Prostate gland (tissue), 2 donors: ENCODE measurements at regions not wholly inside any gene's neighbourhood (a gene's known extent, or its start where the extent isn't known, plus 50 kb on each side); places are given as distances from the start of the nearest gene placed in this dataset.

Experiments used
- DNase-seq: peaks from one replicate; pipeline ENCODE4 v3.0.0-alpha.2; 2019; ENCODE audit warnings: low spot score
- H3K27ac ChIP-seq, 2 donors: fragments of 200-600 bp; sonication (generic); 2 replicates each; pipeline ENCODE4 v1.5.1; 2017 to 2019
- H3K27me3 ChIP-seq: fragments of 200-600 bp; sonication (generic); replicated peaks from 2 replicates; pipeline ENCODE4 v1.5.1; 2019; ENCODE audit not compliant: insufficient read depth
- H3K36me3 ChIP-seq, 2 donors: fragments of 200-600 bp; sonication (generic); 1 replicate in 1 of 2; 2 replicates in 1 of 2; pipeline versions ENCODE4 v1.5.1 to v1.8.1; 2017 to 2019
- H3K4me1 ChIP-seq: fragments of 200-600 bp; sonication (generic); replicated peaks from 2 replicates; pipeline ENCODE4 v1.5.1; 2019
- H3K4me3 ChIP-seq, 2 donors: fragments of 200-600 bp; sonication (generic); 2 replicates each; pipeline ENCODE4 v1.5.1; 2017 to 2019
- H3K9me3 ChIP-seq: fragments of 200-600 bp; sonication (generic); 2 replicates; pipeline ENCODE4 v1.5.1; 2017
- CTCF ChIP-seq, 4 experiments: fragments of 200-600 bp in 2 of 4; fragments of 450-650 bp in 2 of 4; sonication (generic) in 2 of 4; IDR thresholded peaks; 1 replicate in 3 of 4; 2 replicates in 1 of 4; pipeline ENCODE4 v1.5.1; 2016 to 2019; ENCODE audit warnings: antibody characterized with exemption in 4 of 4, mild to moderate bottlenecking in 2 of 4, moderate library complexity in 2 of 4
- POLR2A ChIP-seq: fragments of 450-650 bp; IDR thresholded peaks from one replicate; pipeline ENCODE4 v1.6.1; 2016; ENCODE audit warnings: antibody characterized with exemption, mild to moderate bottlenecking
- POLR2AphosphoS5 ChIP-seq: sonication (generic); formaldehyde crosslinking; IDR thresholded peaks from one replicate; pipeline ENCODE4 v1.6.1; 2017; ENCODE audit warnings: antibody characterized with exemption
- WGBS: methylation state at CpG from one replicate; pipeline ENCODE4 v1.1.5; 2018; 5-methylcytosine and 5-hydroxymethylcytosine counted together
- intact Hi-C: fragments of 100-400 bp; cut with DNase I; formaldehyde crosslinking; loops from one replicate; pipeline ENCODE4 v1.14.2; 2022

- Histone ChIP-seq H3K4me1 (no peaks in the 10 kb centered on the region), H3K27ac (no peak overlapping the region), H3K4me3 (no peak overlapping the region), H3K36me3 (no peaks in the 10 kb centered on the region), H3K27me3 (no peaks in the 10 kb centered on the region), H3K9me3 (no peaks in the 10 kb centered on the region)
- no peak for DNase-seq
- intact Hi-C loops: no loop called here
- no peak for TF ChIP-seq POLR2A
- TF ChIP-seq CTCF (IDR thresholded peaks at IDR 0.05): no peak
- no peak for TF ChIP-seq POLR2AphosphoS5
- 66% methylated on average over 2 of the region's 2 CpGs for WGBS
These were observed 1292.0 kb downstream of the XPNPEP1 start for GRCh38 chr10:108631332-108631731.

GRCh38 chr10:108629834-108630233, 1293.5 kb downstream of the XPNPEP1 start:
- intact Hi-C loops: no loop called here
- DNase-seq: no peak
- H3K36me3 ChIP-seq: no peaks in the 10 kb centered on the region

GRCh38 chr10:108624052-108624451, 1299.3 kb downstream of the XPNPEP1 start:
- no peaks in the 10 kb centered on the region for H3K4me1 ChIP-seq
- 96% methylated on average over 1 of the region's 1 CpG for WGBS
- no peak overlapping the region for H3K4me3 ChIP-seq
- DNase-seq: no peak
- H3K27me3 ChIP-seq: no peaks in the 10 kb centered on the region
- TF ChIP-seq POLR2A (no peak), POLR2AphosphoS5 (no peak), CTCF (IDR thresholded peaks at IDR 0.05) (no peak)
- no peak overlapping the region for H3K27ac ChIP-seq
- H3K9me3 ChIP-seq: no peaks in the 10 kb centered on the region
- intact Hi-C loops: no loop called here
- no peaks in the 10 kb centered on the region for H3K36me3 ChIP-seq

More at GRCh38 chr10:108629834-108630233, 1293.5 kb downstream of the XPNPEP1 start:
- Histone ChIP-seq H3K4me1 (no peaks in the 10 kb centered on the region), H3K9me3 (no peaks in the 10 kb centered on the region), H3K27me3 (no peaks in the 10 kb centered on the region), H3K4me3 (no peak overlapping the region), H3K27ac (no peak overlapping the region)
- TF ChIP-seq CTCF (IDR thresholded peaks at IDR 0.05): no peak
- no peak for TF ChIP-seq POLR2A
- no peak for TF ChIP-seq POLR2AphosphoS5
- 48% methylated on average over 3 of the region's 3 CpGs for WGBS

DNA sequence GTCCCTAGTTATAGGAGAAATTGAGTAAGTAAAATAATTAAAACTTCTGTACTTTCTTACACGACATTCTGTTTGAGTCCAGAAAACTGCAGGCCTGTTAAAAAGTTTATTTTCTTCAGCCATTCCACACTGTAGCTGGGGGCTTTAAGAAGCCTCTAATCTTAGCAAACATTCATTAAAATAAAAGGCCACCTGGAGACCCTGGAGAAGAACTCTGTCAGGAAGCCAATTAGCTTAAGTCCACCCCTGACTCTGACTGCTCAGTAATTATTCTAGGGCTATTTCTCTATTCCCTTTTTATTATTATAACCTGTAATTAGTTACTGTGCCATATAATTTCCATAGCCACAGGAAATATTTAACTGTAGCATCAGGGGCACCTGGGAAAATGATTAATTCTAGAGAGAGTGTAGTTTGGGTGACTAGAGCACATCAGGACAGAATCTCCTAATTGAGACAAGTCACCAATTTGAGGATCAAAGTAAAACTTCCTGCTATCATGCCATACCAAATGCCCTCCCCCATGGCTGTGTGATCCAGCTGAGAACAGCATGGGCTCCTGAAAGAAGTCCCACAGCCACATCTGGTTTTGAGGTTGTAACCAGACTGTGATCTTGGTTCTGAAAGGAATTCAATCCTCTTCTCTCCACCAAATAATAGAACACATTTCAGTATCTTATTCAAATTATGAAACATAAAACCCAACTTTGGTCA, 1302.3 kb downstream of the XPNPEP1 start:
- H3K4me1 ChIP-seq: no peaks in the 10 kb centered on the region
- DNase-seq: no peak
- no peak overlapping the region for H3K4me3 ChIP-seq
- no peak for TF ChIP-seq CTCF (IDR thresholded peaks at IDR 0.05)
- TF ChIP-seq POLR2A: no peak
- TF ChIP-seq POLR2AphosphoS5: no peak
- no peaks in the 10 kb centered on the region for H3K27me3 ChIP-seq
- intact Hi-C loops: no loop called here
- H3K36me3 ChIP-seq: no peaks in the 10 kb centered on the region
- no peaks in the 10 kb centered on the region for H3K9me3 ChIP-seq
- no peak overlapping the region for H3K27ac ChIP-seq
- 26% methylated on average over 1 of the region's 1 CpG for WGBS
